ENCODE measurements at regions not wholly inside any gene's neighbourhood (a gene's known extent, or its start where the extent isn't known, plus 50 kb on each side); places are given as distances from the start of the nearest gene placed in this dataset.

DNA sequence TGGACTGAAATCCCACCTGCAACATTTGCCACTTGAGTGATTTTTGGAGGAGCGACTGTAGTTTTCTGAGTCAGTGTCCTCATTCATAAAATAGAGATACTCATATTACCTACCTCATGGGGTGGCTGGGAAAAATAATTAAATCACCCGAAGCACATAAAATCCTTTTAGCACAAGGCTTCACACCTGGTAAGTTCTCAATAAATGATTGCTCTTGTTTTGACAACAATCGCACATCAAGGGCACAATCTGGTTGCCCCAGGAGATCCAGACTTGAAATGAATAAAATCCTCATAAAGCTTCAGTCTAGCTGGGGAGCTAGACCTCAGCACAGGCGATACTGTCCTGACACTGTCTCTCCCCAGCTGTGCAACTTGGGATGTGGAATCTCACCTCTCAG, 76.0 kb upstream of the CCDC60 start:
- no peak overlapping the region for H3K27ac ChIP-seq
- CTCF ChIA-PET: interaction anchor here (0.7 kb wide), 1 partner anchor 1670 kb away, joined by 6 read pairs; no protein-coding TSS in a partner anchor
- no peak overlapping the region for H2AFZ ChIP-seq
- no peak overlapping the region for H3K4me3 ChIP-seq
- no peaks in the 10 kb centered on the region for H3K9me3 ChIP-seq (ENCODE audit: insufficient read depth, low read depth)
- POLR2A ChIA-PET (ENCODE audit: unreplicated experiment): no interaction called here
- no peaks in the 10 kb centered on the region for H4K20me1 ChIP-seq (ENCODE audit: insufficient read depth)
- no peak overlapping the region for H3K4me2 ChIP-seq
- no peaks in the 10 kb centered on the region for H3K36me3 ChIP-seq (ENCODE audit: low read depth)
- BruUV-seq (replicated peaks): no TSS peak
- H3K4me1 ChIP-seq (replicated peaks; ENCODE audit: insufficient read depth): no peaks in the 10 kb centered on the region
- intact Hi-C loops (cut with micrococcal nuclease; ENCODE audit: unreplicated experiment): no loop called here
- no peaks in the 10 kb centered on the region for H3K9me2 ChIP-seq (ENCODE audit: insufficient read depth)
- H3K27me3 ChIP-seq (ENCODE audit: insufficient read depth, low read depth): peaks cover 49% of the 10 kb centered on the region
- no peaks in the 10 kb centered on the region for H3F3A ChIP-seq (ENCODE audit: insufficient read depth, low read depth)
- TF ChIP-seq, protein P1, sequence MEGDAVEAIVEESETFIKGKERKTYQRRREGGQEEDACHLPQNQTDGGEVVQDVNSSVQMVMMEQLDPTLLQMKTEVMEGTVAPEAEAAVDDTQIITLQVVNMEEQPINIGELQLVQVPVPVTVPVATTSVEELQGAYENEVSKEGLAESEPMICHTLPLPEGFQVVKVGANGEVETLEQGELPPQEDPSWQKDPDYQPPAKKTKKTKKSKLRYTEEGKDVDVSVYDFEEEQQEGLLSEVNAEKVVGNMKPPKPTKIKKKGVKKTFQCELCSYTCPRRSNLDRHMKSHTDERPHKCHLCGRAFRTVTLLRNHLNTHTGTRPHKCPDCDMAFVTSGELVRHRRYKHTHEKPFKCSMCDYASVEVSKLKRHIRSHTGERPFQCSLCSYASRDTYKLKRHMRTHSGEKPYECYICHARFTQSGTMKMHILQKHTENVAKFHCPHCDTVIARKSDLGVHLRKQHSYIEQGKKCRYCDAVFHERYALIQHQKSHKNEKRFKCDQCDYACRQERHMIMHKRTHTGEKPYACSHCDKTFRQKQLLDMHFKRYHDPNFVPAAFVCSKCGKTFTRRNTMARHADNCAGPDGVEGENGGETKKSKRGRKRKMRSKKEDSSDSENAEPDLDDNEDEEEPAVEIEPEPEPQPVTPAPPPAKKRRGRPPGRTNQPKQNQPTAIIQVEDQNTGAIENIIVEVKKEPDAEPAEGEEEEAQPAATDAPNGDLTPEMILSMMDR (conservative IDR thresholded peaks at IDR 0.05): no peak
- no peak for TF ChIP-seq EZH2 (IDR thresholded peaks at IDR 0.05; ENCODE audit: low read depth)
- DNase-seq: no peak
- no peaks in the 10 kb centered on the region for H3K79me2 ChIP-seq (ENCODE audit: low read depth)

DNA sequence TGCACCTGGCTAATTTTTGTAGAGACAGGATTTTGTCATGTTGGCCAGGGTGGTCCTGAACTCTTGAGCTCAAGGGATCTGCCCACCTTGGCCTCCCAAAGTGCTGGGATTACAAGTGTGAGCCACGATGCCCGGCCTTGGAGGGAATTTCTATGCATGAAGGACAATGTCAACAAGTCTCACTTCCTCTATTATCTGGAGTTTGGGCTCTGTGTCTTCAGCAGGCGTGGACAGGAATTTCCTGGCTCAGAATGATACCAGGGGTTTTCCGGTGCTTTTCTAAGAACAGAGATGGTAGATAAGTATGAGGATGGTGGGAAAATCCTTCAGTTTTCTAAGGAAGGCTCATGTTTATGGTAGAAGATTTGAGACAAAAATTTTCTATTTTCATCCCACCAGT, 75.0 kb upstream of the CCDC60 start:
- no peak overlapping the region for H3K4me2 ChIP-seq
- H3K27ac ChIP-seq: no peak overlapping the region
- ChIA-PET POLR2A (ENCODE audit: unreplicated experiment) (no interaction called here), CTCF (no interaction called here)
- H2AFZ ChIP-seq: no peak overlapping the region
- no peaks in the 10 kb centered on the region for H3K36me3 ChIP-seq (ENCODE audit: low read depth)
- H3K9me2 ChIP-seq (ENCODE audit: insufficient read depth): no peaks in the 10 kb centered on the region
- no peak for TF ChIP-seq EZH2 (IDR thresholded peaks at IDR 0.05; ENCODE audit: low read depth)
- peaks cover 48% of the 10 kb centered on the region for H3K27me3 ChIP-seq (ENCODE audit: insufficient read depth, low read depth)
- no peaks in the 10 kb centered on the region for H4K20me1 ChIP-seq (ENCODE audit: insufficient read depth)
- no TSS peak for BruUV-seq (replicated peaks)
- H3K4me3 ChIP-seq: no peak overlapping the region
- no peaks in the 10 kb centered on the region for H3K4me1 ChIP-seq (replicated peaks; ENCODE audit: insufficient read depth)
- intact Hi-C loops (cut with micrococcal nuclease; ENCODE audit: unreplicated experiment): no loop called here
- H3K9me3 ChIP-seq (ENCODE audit: insufficient read depth, low read depth): no peaks in the 10 kb centered on the region
- no peaks in the 10 kb centered on the region for H3F3A ChIP-seq (ENCODE audit: insufficient read depth, low read depth)
- DNase-seq: no peak
- no peaks in the 10 kb centered on the region for H3K79me2 ChIP-seq (ENCODE audit: low read depth)

DNA sequence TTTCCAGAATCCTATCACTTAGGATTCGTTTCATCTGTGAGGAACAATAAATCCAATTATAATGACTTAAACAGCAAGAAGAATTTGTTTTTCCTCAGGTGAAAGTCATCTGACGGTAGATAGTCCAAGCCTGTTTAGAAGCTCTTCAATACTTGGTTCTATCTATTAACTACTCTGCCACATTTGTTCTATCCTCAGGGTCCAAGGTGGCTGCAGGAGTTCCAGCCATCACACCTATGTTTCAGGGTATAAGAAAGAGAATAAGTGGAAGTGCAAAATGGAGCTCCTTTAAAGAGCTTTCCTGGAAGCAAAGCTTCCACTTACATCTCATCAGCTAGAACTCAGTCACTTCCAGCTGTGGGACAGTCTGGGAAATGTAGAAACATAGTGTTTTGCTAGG, 72.1 kb upstream of the CCDC60 start:
- intact Hi-C loops (cut with micrococcal nuclease; ENCODE audit: unreplicated experiment): no loop called here
- no peak for DNase-seq
- H2AFZ ChIP-seq: no peak overlapping the region

DNA sequence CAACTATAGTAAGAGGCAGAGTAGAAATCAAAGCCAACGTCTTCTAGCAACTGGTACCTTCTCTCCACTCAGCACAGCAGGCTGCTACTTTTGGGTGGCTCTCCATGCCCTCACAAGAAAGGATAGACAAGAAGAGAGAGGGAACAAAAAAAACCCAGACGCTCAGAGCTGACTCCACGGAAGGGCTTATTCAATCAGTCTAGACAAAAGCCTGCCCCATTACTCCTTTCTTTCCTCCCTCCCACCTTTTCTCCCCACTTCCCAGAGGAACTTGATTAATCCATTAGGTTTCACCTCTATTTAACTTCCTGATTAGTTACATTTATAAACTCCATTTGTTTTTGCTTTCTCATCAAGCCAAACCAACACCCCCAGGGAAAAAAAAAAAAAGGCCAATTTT, 71.1 kb upstream of the CCDC60 start:
- POLR2A ChIA-PET (ENCODE audit: unreplicated experiment): no interaction called here
- no TSS peak for BruUV-seq (replicated peaks)
- no peak for DNase-seq
- intact Hi-C loops (cut with micrococcal nuclease; ENCODE audit: unreplicated experiment): no loop called here
- Histone ChIP-seq H3K9me2 (ENCODE audit: insufficient read depth) (no peaks in the 10 kb centered on the region), H2AFZ (no peak overlapping the region), H3K79me2 (ENCODE audit: low read depth) (no peaks in the 10 kb centered on the region), H4K20me1 (ENCODE audit: insufficient read depth) (no peaks in the 10 kb centered on the region), H3K4me1 (replicated peaks; ENCODE audit: insufficient read depth) (no peaks in the 10 kb centered on the region), H3F3A (ENCODE audit: insufficient read depth, low read depth) (no peaks in the 10 kb centered on the region), H3K4me2 (no peak overlapping the region), H3K9me3 (ENCODE audit: insufficient read depth, low read depth) (no peaks in the 10 kb centered on the region), H3K27me3 (ENCODE audit: insufficient read depth, low read depth) (peaks cover 33% of the 10 kb centered on the region), H3K4me3 (no peak overlapping the region), H3K36me3 (ENCODE audit: low read depth) (no peaks in the 10 kb centered on the region), H3K27ac (no peak overlapping the region)
- TF ChIP-seq EZH2 (IDR thresholded peaks at IDR 0.05; ENCODE audit: low read depth): no peak
- TF ChIP-seq, protein P1 (conservative IDR thresholded peaks at IDR 0.05): no peak
- CTCF ChIA-PET: no interaction called here

More for the DNA sequence above, 72.1 kb upstream of the CCDC60 start:
- no TSS peak for BruUV-seq (replicated peaks)
- POLR2A ChIA-PET (ENCODE audit: unreplicated experiment): no interaction called here
- no peak overlapping the region for H3K4me2 ChIP-seq
- H3F3A ChIP-seq (ENCODE audit: insufficient read depth, low read depth): no peaks in the 10 kb centered on the region
- H4K20me1 ChIP-seq (ENCODE audit: insufficient read depth): no peaks in the 10 kb centered on the region
- no peaks in the 10 kb centered on the region for H3K79me2 ChIP-seq (ENCODE audit: low read depth)
- H3K27me3 ChIP-seq (ENCODE audit: insufficient read depth, low read depth): peaks cover 33% of the 10 kb centered on the region
- H3K9me2 ChIP-seq (ENCODE audit: insufficient read depth): no peaks in the 10 kb centered on the region
- TF ChIP-seq, protein P1 (conservative IDR thresholded peaks at IDR 0.05): no peak
- TF ChIP-seq EZH2 (IDR thresholded peaks at IDR 0.05; ENCODE audit: low read depth): no peak
- no peak overlapping the region for H3K4me3 ChIP-seq
- no peaks in the 10 kb centered on the region for H3K36me3 ChIP-seq (ENCODE audit: low read depth)
- no peaks in the 10 kb centered on the region for H3K9me3 ChIP-seq (ENCODE audit: insufficient read depth, low read depth)
- no peaks in the 10 kb centered on the region for H3K4me1 ChIP-seq (replicated peaks; ENCODE audit: insufficient read depth)
- CTCF ChIA-PET: no interaction called here
- no peak overlapping the region for H3K27ac ChIP-seq
